Fibroblast of mammary gland (primary cell): ENCODE measurements at regions not wholly inside any gene's neighbourhood (a gene's known extent, or its start where the extent isn't known, plus 50 kb on each side); places are given as distances from the start of the nearest gene placed in this dataset.

Source experiments
- DNase-seq: peaks from one replicate; pipeline ENCODE4 v3.0.0-alpha.2; 2010; ENCODE audit warnings: low read depth
- H3K4me3 ChIP-seq: 2 replicates; pipeline ENCODE4 v1.5.1; 2011; ENCODE audit warnings: low read depth, mild to moderate bottlenecking, low read length, moderate library complexity; ENCODE audit not compliant: control insufficient read depth
- TF ChIP-seq, protein P1 (sequence below): conservative IDR thresholded peaks from 2 replicates; pipeline ENCODE4 v1.5.1; 2011; ENCODE audit warnings: low read depth, low read length, inconsistent platforms; ENCODE audit not compliant: control insufficient read depth, insufficient read depth

- no peak overlapping the region for H3K4me3 ChIP-seq
- DNase-seq, result peak; percentile 40
- TF ChIP-seq, protein P1, sequence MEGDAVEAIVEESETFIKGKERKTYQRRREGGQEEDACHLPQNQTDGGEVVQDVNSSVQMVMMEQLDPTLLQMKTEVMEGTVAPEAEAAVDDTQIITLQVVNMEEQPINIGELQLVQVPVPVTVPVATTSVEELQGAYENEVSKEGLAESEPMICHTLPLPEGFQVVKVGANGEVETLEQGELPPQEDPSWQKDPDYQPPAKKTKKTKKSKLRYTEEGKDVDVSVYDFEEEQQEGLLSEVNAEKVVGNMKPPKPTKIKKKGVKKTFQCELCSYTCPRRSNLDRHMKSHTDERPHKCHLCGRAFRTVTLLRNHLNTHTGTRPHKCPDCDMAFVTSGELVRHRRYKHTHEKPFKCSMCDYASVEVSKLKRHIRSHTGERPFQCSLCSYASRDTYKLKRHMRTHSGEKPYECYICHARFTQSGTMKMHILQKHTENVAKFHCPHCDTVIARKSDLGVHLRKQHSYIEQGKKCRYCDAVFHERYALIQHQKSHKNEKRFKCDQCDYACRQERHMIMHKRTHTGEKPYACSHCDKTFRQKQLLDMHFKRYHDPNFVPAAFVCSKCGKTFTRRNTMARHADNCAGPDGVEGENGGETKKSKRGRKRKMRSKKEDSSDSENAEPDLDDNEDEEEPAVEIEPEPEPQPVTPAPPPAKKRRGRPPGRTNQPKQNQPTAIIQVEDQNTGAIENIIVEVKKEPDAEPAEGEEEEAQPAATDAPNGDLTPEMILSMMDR, result no peak
Measured at GRCh38 chr10:62467527-62467926, 93.4 kb downstream of the ZNF365 start.

GRCh38 chr10:62471711-62472110 is 97.5 kb downstream of the ZNF365 start:
- H3K4me3 ChIP-seq, result no peak overlapping the region
- no peak for DNase-seq
- TF ChIP-seq, protein P1, result no peak

- no peak overlapping the region for H3K4me3 ChIP-seq
- TF ChIP-seq, protein P1, result no peak
- DNase-seq, result no peak
Measured at GRCh38 chr10:62473241-62473640, 99.1 kb downstream of the ZNF365 start.

DNA sequence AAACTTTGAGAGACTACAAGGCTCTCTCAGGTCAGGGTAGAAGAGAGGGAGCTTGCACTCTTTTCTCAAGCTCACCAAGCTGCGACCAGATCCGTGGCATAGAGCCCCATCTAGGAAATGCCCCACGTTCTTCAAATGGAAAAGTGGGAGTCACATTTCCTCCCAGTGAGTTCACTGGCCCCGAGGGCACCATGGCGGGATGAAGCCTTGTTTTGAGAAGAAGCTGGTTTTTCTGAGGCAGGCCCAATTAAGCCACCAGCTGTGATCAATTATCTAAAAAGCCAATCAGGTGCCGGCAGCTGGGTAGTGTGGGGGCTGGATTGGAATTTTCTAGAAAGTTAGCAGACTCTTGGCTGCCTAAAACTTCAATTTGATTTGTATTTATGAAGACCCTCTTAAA is 101.4 kb downstream of the ZNF365 start:
- no peak overlapping the region for H3K4me3 ChIP-seq
- TF ChIP-seq, protein P1, result no peak
- no peak for DNase-seq

- DNase-seq, result no peak
- TF ChIP-seq, protein P1, result no peak
- no peak overlapping the region for H3K4me3 ChIP-seq
Measured at GRCh38 chr10:62479523-62479922, 105.4 kb downstream of the ZNF365 start.

- DNase-seq, result no peak
- TF ChIP-seq, protein P1, result no peak
- no peak overlapping the region for H3K4me3 ChIP-seq
Measured at GRCh38 chr10:62480196-62480595, 106.0 kb downstream of the ZNF365 start.

- no peak overlapping the region for H3K4me3 ChIP-seq
- TF ChIP-seq, protein P1, result no peak
- no peak for DNase-seq
Measured at GRCh38 chr10:62482581-62482980, 108.4 kb downstream of the ZNF365 start.
